ENCODE measurements at regions not wholly inside any gene's neighbourhood (a gene's known extent, or its start where the extent isn't known, plus 50 kb on each side); places are given as distances from the start of the nearest gene placed in this dataset.

DNA sequence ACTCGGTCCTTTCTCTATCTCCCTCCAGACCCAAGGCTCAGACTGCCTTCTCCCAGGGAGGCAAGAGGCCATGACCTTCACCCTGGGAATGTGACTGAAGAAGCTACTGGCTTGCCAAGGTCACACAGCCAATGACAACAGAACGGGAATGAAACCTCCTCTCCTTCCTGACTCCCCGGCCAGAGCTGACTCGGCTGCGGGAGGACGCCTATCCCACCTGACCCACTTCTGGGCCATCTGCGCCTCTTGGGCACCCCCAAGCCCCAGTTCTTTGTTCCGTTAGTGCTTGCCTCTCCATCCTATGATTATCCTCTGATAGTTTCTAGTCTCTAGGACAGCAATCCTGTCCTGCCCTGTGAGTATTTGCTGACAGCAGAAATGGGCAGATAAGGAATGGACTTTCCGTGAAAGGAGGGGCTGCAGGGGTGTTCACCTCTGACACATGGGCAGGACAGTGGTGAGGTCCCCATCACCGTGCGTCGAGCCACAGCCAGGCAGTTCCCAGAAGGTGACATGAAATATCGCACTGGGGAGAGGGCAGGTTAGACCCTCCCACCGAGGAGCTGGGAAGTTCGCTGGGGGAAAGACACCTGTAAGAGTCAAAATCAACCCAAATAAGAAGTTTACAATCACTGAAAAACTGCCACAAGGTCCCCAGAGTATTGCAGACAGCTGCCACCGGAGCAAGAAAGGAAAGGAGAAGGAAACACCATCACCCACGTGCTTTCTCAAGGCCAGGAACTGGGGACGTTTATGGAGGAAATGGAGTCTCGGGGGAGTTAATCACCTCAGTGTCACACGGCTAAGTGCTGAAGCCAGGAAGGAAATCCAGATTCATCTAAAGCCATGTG, 63.0 kb downstream of the INSIG1 start:
- no peak for DNase-seq (ENCODE audit: low spot score)

GRCh38 chr7:155361346-155361680, 63.6 kb downstream of the INSIG1 start:
- TF ChIP-seq CTCF (IDR thresholded peaks at IDR 0.05; ENCODE audit: extremely low read depth, missing control alignments) = no peak
- DNase-seq (ENCODE audit: low spot score) = no peak

More for the DNA sequence above, 63.0 kb downstream of the INSIG1 start:
- no peak for TF ChIP-seq CTCF (IDR thresholded peaks at IDR 0.05; ENCODE audit: extremely low read depth, missing control alignments)

DNA sequence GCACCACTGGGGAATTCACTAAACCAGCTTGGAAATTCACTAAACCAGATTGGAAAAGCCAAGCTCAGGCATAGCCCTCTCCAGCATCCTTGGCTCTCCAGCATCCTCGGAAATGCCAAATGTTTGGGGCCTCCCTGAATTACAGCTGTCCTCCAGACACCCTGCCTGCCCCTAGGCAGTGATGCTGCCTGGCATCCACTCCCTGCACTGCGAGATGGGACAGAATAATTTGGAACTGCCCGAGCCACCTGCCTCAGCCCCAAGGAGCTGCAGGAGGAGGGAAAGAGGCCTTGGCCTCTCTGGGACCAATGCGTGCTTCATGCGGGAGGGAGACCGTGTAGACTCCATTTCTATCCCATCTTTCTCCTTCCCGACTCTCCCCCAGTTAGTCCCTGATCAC, 64.3 kb downstream of the INSIG1 start:
- no peak for TF ChIP-seq CTCF (IDR thresholded peaks at IDR 0.05; ENCODE audit: extremely low read depth, missing control alignments)
- DNase-seq (ENCODE audit: low spot score) = no peak

DNA sequence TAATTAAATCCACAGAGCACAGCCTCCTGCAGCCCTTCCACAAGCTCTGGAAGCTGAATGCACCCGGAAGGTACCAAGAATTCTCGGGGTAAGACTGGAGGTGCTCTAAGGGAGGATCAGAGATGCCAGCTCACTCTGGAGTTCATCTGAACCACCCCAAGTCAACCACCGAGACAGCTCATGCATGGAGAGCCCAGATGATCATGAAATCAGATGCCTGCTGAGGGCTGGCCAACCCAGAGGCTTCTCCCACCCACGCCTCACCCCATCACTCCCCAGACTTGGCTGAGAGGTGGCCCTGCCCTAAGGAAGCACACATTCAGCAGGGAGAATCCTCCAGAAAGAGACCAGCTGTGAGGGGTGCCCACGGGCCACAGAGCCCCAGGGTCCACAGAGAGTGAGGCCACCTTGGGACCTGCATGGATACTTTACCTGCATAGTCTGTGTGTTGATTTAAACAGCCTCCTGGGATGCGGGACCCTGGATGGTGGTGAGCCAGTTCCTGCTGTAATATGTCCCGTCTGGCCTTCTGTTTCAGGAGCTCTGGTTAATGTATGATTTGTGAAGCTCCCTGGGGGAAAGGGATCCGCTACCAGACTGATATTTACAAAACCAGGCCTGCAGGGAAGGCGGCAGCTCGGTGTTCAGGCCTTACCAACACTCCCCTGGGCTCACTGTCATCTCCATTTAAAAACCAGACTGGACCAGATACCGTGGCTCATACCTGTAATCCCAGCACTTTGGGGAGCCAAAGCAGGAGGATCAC, 64.9 kb downstream of the INSIG1 start:
- no peak for TF ChIP-seq CTCF (IDR thresholded peaks at IDR 0.05; ENCODE audit: extremely low read depth, missing control alignments)
- no peak for DNase-seq (ENCODE audit: low spot score)

DNA sequence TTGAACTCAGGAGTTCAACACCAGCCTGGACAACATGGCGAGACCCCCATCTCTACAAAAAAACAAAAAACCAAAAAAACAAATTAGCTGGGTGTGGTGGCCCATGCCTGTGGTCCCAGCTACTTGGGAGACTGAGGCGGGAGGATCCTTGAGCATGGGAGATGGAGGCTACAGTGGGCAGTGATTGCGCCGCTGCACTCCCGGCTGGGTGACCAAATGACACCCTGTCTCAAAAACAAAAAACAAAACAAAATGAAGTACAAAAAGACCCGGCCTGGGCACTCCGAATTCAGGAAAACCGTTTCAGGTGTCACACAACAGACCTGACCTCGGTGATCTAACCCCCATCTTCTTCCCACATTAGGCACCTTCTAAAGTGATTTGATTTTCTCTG, 65.5 kb downstream of the INSIG1 start:
- TF ChIP-seq CTCF (IDR thresholded peaks at IDR 0.05; ENCODE audit: extremely low read depth, missing control alignments) = no peak
- no peak for DNase-seq (ENCODE audit: low spot score)

GRCh38 chr7:155363852-155364600, 66.3 kb downstream of the INSIG1 start:
- TF ChIP-seq CTCF (IDR thresholded peaks at IDR 0.05; ENCODE audit: extremely low read depth, missing control alignments) = peak; percentile 15
- no peak for DNase-seq (ENCODE audit: low spot score)

Measured in GM20000 (cell line).